ENCODE measurements at regions not wholly inside any gene's neighbourhood (a gene's known extent, or its start where the extent isn't known, plus 50 kb on each side); places are given as distances from the start of the nearest gene placed in this dataset.

GRCh38 chr2:200243441-200243840 is 63.1 kb upstream of the SPATS2L start:
- no peak for DNase-seq (ENCODE audit: extremely low read depth, low read depth, low spot score)

GRCh38 chr2:200244111-200244510 is 62.4 kb upstream of the SPATS2L start:
- no peak for DNase-seq (ENCODE audit: extremely low read depth, low read depth, low spot score)

- DNase-seq (ENCODE audit: extremely low read depth, low read depth, low spot score): no peak
These were observed 59.0 kb upstream of the SPATS2L start for GRCh38 chr2:200247494-200247893.

DNA sequence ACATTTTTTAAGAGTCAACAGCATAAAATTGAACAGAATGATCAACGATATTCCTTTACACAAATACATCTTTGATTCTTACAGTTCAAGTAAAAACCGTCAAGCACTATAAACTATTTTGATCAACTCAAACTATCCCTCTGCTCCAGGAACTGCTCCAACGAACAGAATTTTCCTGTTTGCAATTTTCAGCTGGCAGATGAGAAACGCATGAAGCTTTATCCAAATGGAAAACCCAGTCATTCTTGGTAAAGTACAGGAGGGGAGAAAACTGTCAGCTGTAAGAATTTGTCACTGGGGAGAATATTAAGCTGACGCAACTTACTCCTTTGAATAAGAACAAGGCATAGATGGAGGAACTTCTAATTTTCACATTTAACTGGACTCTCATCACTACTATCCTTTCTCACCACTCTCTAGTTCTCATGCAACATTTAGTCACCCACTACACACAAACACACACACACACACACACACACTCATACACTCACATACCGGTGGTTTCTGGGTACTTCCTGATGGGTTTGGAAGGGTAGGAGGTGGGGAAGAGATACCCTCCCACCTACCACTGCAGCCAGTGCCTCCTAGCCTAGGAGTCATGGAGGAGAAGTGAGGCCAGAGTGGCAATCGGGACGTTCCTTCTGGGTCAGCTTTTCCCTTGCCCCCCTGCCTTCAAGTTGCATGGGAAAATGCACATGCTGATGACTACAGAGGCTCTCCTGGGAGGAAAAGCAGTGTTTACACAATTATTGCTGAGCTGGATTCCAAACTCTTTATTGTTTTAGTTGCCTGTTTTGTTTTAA is 54.0 kb upstream of the SPATS2L start:
- DNase-seq (ENCODE audit: extremely low read depth, low read depth, low spot score): no peak

DNA sequence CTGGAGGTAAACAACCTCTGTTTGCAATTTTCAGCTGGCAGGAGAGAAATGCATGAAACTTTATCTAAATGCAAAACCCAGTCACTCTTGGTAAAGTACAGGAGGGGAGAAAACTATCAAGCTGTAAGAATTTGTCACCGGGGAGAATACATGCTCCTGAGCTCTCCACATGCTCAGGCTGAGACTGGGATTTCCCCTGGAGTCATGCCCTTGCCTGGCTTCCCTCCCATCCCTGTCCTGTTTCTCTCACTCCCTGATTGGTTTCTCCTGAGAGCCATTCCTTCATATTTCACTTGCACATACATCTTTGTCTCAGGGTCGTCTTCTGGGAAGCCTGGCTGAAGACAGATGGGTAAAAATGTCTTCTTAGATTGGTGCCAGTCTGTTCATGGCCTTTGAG is 52.9 kb upstream of the SPATS2L start:
- no peak for DNase-seq (ENCODE audit: extremely low read depth, low read depth, low spot score)

GRCh38 chr2:200254773-200255172 is 51.7 kb upstream of the SPATS2L start:
- DNase-seq (ENCODE audit: extremely low read depth, low read depth, low spot score): no peak

- DNase-seq (ENCODE audit: extremely low read depth, low read depth, low spot score): no peak
These were observed 50.9 kb upstream of the SPATS2L start for GRCh38 chr2:200255549-200255948.

Measured in glomerular endothelial cell (primary cell).